ENCODE measurements at regions not wholly inside any gene's neighbourhood (a gene's known extent, or its start where the extent isn't known, plus 50 kb on each side); places are given as distances from the start of the nearest gene placed in this dataset.

DNA sequence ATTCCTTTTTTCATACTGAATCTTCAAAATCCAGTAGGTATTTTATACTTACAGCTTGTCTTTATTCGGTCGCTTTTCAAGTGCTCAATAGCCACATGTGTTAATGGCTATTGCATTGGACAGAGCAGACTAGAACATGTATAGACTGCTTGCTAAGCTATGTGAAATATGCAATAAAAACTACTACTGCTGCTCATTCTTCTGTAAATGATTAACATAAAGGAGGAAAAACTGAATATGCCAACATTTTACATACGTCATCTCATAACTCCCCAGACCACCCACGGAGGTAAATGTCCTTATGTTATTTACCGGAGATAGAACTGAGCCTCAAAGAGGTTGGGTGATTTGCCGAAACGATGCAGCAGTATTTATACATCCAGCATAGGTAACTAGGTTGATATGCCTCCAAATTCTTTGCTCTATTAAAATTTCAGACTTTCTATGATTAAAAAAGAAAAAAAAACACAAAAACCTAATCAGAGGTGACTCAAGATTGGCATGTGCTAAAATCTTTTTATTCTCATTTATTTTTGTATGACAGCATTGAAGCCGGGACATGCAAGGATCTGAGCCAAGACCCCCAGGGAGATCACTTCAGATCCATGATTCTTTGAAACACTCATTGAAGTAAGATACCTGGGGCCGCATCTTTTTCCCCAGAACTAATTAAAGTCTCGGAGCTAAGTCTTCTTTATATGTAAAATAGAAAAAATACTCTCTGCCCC is 78.5 kb upstream of the OR5AK2 start:
- Histone ChIP-seq H4K20me1 (ENCODE audit: control insufficient read depth, insufficient read depth, low read length, poor library complexity, severe bottlenecking) (no peaks in the 10 kb centered on the region), H3K27ac (ENCODE audit: low read length in 2 of 2) (no peak overlapping the region), H2AFZ (ENCODE audit: insufficient read depth, low read depth, low read length, poor library complexity, severe bottlenecking) (no peak overlapping the region), H3K9ac (ENCODE audit: low read length) (no peak overlapping the region), H3K4me1 (ENCODE audit: control insufficient read depth in 2 of 2, insufficient read depth in 2 of 2, low read length in 2 of 2) (no peaks in the 10 kb centered on the region), H3K27me3 (replicated peaks in 1 of 4; ENCODE audit: control extremely low read depth in 1 of 4, control insufficient read depth in 3 of 4, insufficient read depth in 4 of 4, low read length in 3 of 4) (no peaks in the 10 kb centered on the region), H3K79me2 (ENCODE audit: control insufficient read depth, insufficient read depth, low read length) (no peaks in the 10 kb centered on the region), H3K9me3 (ENCODE audit: control extremely low read depth in 1 of 3, control insufficient read depth in 2 of 3, insufficient read depth in 1 of 3, low read length in 2 of 3) (no peaks in the 10 kb centered on the region), H3K36me3 (replicated peaks in 1 of 2; ENCODE audit: control extremely low read depth in 1 of 2, control insufficient read depth in 1 of 2, extremely low read depth in 1 of 2, insufficient read depth in 2 of 2, low read length in 1 of 2) (no peaks in the 10 kb centered on the region), H3K4me3 (ENCODE audit: control extremely low read depth in 1 of 5, extremely low read depth in 1 of 5, insufficient read depth in 1 of 5, low read depth in 2 of 5, low read length in 4 of 5) (no peak overlapping the region), H3K4me2 (replicated peaks; ENCODE audit: low read depth, low read length, poor library complexity, severe bottlenecking) (no peak overlapping the region)
- DNase-seq (no peak), ATAC-seq (ENCODE audit: low read depth) (no peak)
- intact Hi-C loops (cut with micrococcal nuclease), result no loop called here
- ChIA-PET POLR2A (no interaction called here), CTCF (no interaction called here)
- TF ChIP-seq, protein P1, sequence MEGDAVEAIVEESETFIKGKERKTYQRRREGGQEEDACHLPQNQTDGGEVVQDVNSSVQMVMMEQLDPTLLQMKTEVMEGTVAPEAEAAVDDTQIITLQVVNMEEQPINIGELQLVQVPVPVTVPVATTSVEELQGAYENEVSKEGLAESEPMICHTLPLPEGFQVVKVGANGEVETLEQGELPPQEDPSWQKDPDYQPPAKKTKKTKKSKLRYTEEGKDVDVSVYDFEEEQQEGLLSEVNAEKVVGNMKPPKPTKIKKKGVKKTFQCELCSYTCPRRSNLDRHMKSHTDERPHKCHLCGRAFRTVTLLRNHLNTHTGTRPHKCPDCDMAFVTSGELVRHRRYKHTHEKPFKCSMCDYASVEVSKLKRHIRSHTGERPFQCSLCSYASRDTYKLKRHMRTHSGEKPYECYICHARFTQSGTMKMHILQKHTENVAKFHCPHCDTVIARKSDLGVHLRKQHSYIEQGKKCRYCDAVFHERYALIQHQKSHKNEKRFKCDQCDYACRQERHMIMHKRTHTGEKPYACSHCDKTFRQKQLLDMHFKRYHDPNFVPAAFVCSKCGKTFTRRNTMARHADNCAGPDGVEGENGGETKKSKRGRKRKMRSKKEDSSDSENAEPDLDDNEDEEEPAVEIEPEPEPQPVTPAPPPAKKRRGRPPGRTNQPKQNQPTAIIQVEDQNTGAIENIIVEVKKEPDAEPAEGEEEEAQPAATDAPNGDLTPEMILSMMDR (IDR thresholded peaks at IDR 0.05), result no peak
- TF ChIP-seq EZH2 (IDR thresholded peaks at IDR 0.05; ENCODE audit: borderline replicate concordance, insufficient read depth, low read depth, low read length, poor library complexity, severe bottlenecking), result no peak
- Mint-ChIP-seq H3K4me3 (no peak overlapping the region), H3K4me1 (no peaks in the 10 kb centered on the region), H3K27me3 (no peaks in the 10 kb centered on the region), H3K27ac (no peak overlapping the region), H3K9me3 (ENCODE audit: insufficient read depth) (no peaks in the 10 kb centered on the region)
- 100% methylated on average over 2 of the region's 10 CpGs for WGBS (ENCODE audit: insufficient coverage)

DNA sequence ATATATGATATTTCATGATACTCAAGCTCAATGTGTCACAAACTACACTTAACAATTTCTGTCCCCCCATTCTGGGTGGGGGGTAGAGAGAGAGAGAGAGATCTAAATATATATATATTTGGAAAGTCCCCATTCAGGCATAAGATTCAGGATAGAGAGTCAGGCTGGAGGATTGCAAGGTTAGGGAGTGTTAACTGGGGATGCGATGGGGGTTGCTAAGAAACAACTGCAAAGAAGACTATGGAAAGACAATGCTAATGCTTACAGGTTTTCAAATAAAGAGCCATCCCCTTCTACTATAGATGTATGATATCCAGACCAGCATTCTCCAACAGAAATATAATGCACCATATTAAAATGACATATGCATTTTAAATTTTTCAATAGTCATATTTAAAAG is 79.2 kb upstream of the OR5AK2 start:
- no peaks in the 10 kb centered on the region for H3K9me3 Mint-ChIP-seq (ENCODE audit: insufficient read depth)
- no peaks in the 10 kb centered on the region for H3K9me3 ChIP-seq (ENCODE audit: control extremely low read depth in 1 of 3, control insufficient read depth in 2 of 3, insufficient read depth in 1 of 3, low read length in 2 of 3)
- H3K27me3 Mint-ChIP-seq, result no peaks in the 10 kb centered on the region
- no peak overlapping the region for H3K9ac ChIP-seq (ENCODE audit: low read length)
- H4K20me1 ChIP-seq (ENCODE audit: control insufficient read depth, insufficient read depth, low read length, poor library complexity, severe bottlenecking), result no peaks in the 10 kb centered on the region
- DNase-seq (no peak), ATAC-seq (ENCODE audit: low read depth) (no peak)
- no peak overlapping the region for H3K4me3 Mint-ChIP-seq
- no peaks in the 10 kb centered on the region for H3K27me3 ChIP-seq (replicated peaks in 1 of 4; ENCODE audit: control extremely low read depth in 1 of 4, control insufficient read depth in 3 of 4, insufficient read depth in 4 of 4, low read length in 3 of 4)
- no CpG with 5 or more reads among the region's 1 CpG for WGBS (ENCODE audit: insufficient coverage)
- ChIA-PET POLR2A (no interaction called here), CTCF (no interaction called here)
- H3K27ac Mint-ChIP-seq, result no peak overlapping the region
- no peak overlapping the region for H3K4me3 ChIP-seq (ENCODE audit: control extremely low read depth in 1 of 5, extremely low read depth in 1 of 5, insufficient read depth in 1 of 5, low read depth in 2 of 5, low read length in 4 of 5)
- no peaks in the 10 kb centered on the region for H3K4me1 Mint-ChIP-seq
- no peak for TF ChIP-seq EZH2 (IDR thresholded peaks at IDR 0.05; ENCODE audit: borderline replicate concordance, insufficient read depth, low read depth, low read length, poor library complexity, severe bottlenecking)
- TF ChIP-seq, protein P1 (IDR thresholded peaks at IDR 0.05), result no peak
- no peak overlapping the region for H2AFZ ChIP-seq (ENCODE audit: insufficient read depth, low read depth, low read length, poor library complexity, severe bottlenecking)
- intact Hi-C loops (cut with micrococcal nuclease), result no loop called here
- H3K4me2 ChIP-seq (replicated peaks; ENCODE audit: low read depth, low read length, poor library complexity, severe bottlenecking), result no peak overlapping the region
- H3K36me3 ChIP-seq (replicated peaks in 1 of 2; ENCODE audit: control extremely low read depth in 1 of 2, control insufficient read depth in 1 of 2, extremely low read depth in 1 of 2, insufficient read depth in 2 of 2, low read length in 1 of 2), result no peaks in the 10 kb centered on the region
- no peaks in the 10 kb centered on the region for H3K4me1 ChIP-seq (ENCODE audit: control insufficient read depth in 2 of 2, insufficient read depth in 2 of 2, low read length in 2 of 2)
- no peaks in the 10 kb centered on the region for H3K79me2 ChIP-seq (ENCODE audit: control insufficient read depth, insufficient read depth, low read length)
- no peak overlapping the region for H3K27ac ChIP-seq (ENCODE audit: low read length in 2 of 2)
